EH (cell line): ENCODE measurements at regions not wholly inside any gene's neighbourhood (a gene's known extent, or its start where the extent isn't known, plus 50 kb on each side); places are given as distances from the start of the nearest gene placed in this dataset.

Experiments
- DNase-seq: peaks from one replicate; pipeline ENCODE4 v3.0.0-alpha.2; 2015; ENCODE audit warnings: low read depth

- DNase-seq: no peak
Observed at GRCh38 chr2:118565301-118565700, 282.1 kb downstream of the EN1 start.

GRCh38 chr2:118562144-118562543, 285.3 kb downstream of the EN1 start:
- no peak for DNase-seq

- no peak for DNase-seq
Observed at GRCh38 chr2:118558846-118559245, 288.6 kb downstream of the EN1 start.

GRCh38 chr2:118557791-118558190, 289.7 kb downstream of the EN1 start:
- DNase-seq: no peak

- DNase-seq: no peak
Observed at GRCh38 chr2:118557016-118557415, 290.4 kb downstream of the EN1 start.

- DNase-seq: peak; percentile 9
Observed at GRCh38 chr2:118554616-118555015, 292.8 kb downstream of the EN1 start.

GRCh38 chr2:118549503-118549902, 297.9 kb downstream of the EN1 start:
- no peak for DNase-seq

GRCh38 chr2:118548880-118549488, 298.5 kb downstream of the EN1 start:
- DNase-seq: no peak

- DNase-seq: peak; percentile 53
Observed at GRCh38 chr2:118539290-118539689, 308.2 kb downstream of the EN1 start.

GRCh38 chr2:118536306-118536705, 311.1 kb downstream of the EN1 start:
- no peak for DNase-seq

- DNase-seq: no peak
Observed at GRCh38 chr2:118535818-118536212, 311.6 kb downstream of the EN1 start.

GRCh38 chr2:118535171-118535817, 312.2 kb downstream of the EN1 start:
- no peak for DNase-seq

- DNase-seq: peak; percentile 44
Observed at GRCh38 chr2:118530976-118531375, 316.5 kb downstream of the EN1 start.

GRCh38 chr2:118529908-118530599, 317.4 kb downstream of the EN1 start:
- no peak for DNase-seq

GRCh38 chr2:118527571-118527970, 319.9 kb downstream of the EN1 start:
- DNase-seq: peak; percentile 1

- no peak for DNase-seq
Observed at GRCh38 chr2:118525346-118525745, 322.1 kb downstream of the EN1 start.

GRCh38 chr2:118524911-118525310, 322.5 kb downstream of the EN1 start:
- DNase-seq: no peak

GRCh38 chr2:118523761-118524160, 323.7 kb downstream of the EN1 start:
- no peak for DNase-seq

GRCh38 chr2:118521960-118522359, 325.5 kb downstream of the EN1 start:
- DNase-seq: no peak

GRCh38 chr2:118521272-118521671, 326.2 kb downstream of the EN1 start:
- no peak for DNase-seq

- no peak for DNase-seq
Observed at GRCh38 chr2:118520246-118520645, 327.2 kb downstream of the EN1 start.

- DNase-seq: no peak
Observed at GRCh38 chr2:118519511-118519910, 327.9 kb downstream of the EN1 start.

- DNase-seq: no peak
Observed at GRCh38 chr2:118510807-118511206, 336.6 kb downstream of the EN1 start.
